Superior temporal gyrus (tissue), 1 donor: ENCODE measurements at regions not wholly inside any gene's neighbourhood (a gene's known extent, or its start where the extent isn't known, plus 50 kb on each side); places are given as distances from the start of the nearest gene placed in this dataset.

Experiments
- DNase-seq: peaks from one replicate; pipeline ENCODE4 v3.0.0-alpha.2; 2016; ENCODE audit errors: extremely low spot score

DNA sequence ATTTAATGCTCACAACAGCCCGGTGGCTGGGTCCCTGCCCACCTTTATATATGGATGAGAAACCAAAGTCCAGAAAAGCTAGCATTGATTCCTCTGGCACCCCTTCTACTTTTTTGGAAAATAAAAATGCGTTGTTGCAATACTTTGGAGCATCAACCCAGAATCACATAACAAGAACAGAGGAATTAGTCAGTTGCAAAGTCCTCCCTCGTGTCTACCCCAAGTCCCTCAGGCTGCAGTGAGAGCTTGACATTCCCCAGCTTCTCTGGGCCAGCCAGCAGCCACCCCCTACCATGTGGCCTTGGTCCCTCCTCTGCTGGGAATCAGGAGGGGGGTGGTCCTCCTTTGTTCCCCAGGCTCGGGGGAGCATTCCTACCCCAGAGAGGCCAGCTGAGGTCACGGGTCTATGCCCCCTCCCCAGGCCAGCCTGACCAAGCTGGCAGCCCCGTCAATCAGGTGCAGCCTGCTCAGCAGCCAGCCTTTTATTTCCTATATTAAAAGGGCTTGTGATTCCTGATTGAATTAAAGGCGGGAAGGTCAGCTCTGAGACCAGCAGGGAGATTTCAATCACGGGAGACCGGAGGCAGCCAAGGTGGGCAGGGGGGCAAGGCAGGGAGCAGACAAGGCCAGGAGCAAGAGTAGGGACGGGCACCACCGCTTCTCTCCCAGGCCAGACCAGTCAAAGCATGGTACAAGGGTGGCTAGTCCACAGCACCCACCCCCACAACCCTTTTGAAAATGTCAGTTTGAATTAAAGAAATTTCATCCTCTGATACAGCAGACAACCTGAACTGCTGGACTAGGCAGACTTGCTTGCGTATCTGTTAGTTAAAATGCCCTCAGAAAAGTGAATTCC is 158.9 kb downstream of the MRPL14 start:
- no peak for DNase-seq

DNA sequence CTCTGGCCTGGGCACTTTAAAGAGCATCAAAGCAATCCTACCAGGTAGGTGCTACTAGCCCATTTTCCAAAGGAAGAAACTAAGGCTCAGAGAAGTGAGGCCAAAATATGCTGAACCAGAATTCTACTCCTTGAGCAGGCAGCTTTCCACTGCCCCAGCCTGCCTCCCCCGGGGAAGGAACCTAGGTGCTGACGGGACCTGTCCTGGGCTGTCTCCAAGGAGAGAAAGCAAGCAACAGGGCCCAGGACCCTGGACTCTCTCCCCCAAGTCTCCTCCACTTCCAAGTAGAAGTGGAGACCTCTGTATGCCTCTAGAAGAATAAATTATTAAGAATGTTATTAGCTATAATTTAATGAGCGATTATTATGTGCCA is 159.5 kb downstream of the MRPL14 start:
- no peak for DNase-seq

DNA sequence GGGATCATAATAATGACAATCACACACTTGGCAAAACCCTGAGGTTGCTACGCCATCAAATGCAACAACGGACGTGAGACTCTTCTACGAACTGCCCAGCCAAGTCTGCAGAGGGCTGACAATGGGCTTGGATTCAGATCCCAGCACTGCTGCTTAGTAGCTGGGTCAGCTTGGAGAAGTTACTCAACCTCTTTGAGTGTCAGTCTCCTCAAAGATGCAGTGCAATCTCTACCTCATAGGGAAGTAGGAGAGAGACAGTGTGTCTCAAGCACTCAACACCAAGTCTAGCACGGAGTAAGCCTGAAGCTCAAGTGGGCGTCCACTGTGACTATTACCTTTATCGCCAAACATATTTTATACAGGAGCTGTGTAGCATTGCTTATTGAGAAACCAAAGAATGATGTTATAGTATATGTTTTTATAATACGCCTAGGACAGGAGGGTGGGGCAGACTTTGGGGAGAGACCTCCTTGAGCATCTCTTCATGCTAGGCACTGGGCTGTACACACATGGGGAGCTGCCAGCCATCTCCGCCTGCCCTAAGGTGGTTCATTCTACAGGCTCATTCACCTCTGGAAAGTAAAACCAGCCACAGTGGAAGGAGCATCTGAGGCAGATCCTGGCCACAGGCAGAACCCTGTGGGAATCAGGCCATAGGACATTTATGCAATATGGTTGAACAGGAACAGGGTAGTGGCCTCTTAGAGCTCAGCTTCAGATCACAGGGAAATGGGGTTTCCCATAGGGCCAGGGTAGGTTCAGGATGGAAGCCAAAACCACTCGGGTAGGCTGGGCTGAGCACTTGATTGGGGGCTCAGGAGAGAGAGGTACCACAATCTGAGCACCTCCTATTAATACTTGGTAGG is 160.2 kb downstream of the MRPL14 start:
- no peak for DNase-seq

DNA sequence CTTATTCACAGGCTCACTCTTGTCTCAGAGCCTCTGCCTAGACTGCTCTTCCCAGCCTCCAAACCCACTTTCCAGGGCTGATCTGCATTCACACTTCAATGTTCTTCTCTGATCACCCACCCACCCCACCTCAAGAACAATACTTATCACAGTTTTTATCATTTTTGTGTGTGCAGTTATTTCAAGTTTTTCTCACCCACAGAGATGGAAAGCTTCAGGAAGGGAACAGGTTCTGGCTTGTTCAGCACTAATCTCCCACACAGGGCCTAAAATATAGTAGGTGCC is 160.9 kb downstream of the MRPL14 start:
- no peak for DNase-seq

DNA sequence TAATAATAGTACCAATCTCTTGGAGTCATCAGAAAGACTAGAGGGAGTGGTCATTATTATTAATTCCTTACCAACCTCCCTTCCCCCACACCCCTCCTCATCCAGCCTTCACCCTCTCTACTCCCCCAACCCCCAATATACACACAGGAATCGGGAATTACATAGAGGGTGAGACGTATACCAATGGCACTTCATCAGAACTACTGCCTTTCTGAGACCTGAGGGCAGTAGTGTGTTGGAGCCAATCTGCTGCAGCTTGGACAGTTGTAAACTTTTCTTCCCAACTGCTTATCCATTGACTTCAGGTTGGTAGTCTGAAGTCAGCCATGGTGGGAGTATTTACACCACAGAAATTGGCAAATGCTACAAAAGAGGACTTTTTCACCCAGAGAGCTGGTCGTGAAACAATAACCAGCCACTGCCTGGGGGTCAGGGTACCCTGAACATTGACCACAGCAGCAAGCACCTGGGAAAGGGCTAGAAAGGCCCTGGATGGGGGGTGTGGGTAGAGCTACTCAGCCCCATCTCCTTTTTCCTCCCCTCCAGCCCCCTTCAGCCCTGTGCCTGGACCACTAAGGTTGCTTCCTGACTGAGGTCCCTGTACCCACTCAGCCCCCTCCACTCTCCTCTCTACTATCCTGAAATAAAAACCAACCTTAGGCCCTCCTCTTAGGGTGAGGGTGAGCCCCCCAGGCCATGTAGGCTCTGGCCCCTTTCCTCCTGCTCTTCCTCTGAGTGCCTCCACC is 161.5 kb downstream of the MRPL14 start:
- no peak for DNase-seq

DNA sequence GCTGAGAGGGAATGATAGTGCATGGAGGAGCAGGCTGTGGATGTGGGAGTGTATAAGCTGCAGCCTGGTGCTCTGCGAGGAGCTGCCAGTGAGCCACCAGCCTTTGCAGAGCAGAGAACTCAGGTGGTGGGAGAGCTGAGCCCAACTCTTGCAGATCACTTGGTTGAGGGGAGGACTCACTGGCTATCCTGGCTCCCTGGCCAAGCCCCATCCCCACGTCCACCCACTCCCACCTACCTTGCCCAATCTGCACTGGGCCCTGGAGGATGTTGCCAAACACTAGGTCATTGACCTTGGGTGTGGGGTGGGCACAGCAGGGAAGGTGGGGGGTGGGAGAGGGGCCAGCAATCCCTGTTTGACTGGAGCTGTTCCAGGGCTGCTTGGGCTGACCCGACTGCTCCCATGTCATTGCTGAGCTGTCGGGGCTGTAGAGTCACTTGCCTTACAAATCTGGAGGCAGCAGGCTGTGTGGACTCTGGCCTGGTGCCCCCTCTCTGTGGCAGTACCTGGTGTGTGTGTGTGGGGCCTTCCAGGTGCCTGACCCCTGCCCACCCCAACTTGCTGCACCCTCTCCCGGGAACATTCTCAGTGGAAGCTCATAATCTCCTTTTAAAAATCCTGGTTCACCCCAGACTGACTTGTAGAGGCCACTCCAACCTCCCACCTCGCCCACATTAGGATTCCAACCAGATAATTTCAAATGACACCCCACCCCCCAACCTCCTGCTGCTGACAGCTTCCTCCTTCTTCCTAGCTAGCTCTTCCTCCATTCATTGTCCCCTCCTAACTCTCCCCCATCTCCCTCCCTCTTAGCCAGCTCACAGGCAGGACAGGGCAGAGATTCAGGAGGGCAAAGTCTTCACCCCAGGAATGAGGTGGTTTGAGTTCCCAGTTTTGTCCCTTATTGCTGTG is 162.3 kb downstream of the MRPL14 start:
- DNase-seq = no peak

DNA sequence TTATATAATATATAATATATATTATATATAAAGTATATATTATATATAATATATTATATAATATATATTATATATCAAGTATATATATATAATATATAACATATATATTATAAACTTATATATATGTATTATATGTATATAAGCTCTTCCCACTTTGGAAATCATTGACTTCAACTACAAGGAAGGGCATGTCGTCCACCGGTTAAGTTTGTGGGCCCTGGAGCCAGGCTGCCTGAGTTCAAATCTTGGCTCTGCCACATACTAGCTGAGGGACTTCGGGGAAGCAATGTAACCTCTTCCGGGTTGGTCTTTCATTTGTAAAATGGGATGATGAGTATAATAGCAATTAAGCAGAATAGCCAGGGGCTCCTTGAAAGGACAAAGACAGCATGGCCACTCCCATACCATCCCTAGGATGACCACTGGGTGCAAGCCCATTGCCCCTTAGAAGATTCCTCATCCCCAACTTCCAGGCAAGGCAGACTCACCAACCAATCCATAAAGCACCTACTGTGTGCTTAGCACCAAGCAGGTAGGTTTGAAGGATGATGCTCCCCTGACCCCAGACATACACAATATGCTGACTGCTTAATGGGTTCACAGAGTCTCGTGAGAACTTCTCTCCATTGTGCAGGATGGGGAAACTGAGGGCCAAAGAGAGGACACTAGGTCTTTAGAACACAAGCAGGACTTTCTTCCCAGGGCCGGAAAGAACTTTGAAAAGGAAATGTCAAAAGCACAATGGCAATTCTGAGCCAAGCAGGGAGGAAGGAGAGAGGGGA is 163.2 kb downstream of the MRPL14 start:
- no peak for DNase-seq

DNA sequence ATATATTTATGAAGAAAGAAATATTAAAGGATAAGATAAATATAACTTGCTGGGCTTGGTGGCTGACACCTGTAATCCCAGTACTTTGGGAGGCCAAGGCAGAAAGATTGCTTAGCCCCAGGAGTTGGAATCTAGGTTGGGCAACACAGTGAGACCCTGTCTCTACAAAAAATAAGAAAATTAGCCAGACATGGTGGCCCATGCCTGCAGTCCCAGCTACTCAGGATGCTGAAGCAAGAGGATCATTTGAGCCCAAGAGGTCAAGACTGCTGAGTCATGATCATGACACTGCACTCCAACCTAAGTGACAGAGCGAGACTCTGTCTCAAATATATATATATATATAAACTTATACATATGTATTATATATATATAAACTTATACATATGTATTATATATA is 164.0 kb downstream of the MRPL14 start:
- no peak for DNase-seq

DNA sequence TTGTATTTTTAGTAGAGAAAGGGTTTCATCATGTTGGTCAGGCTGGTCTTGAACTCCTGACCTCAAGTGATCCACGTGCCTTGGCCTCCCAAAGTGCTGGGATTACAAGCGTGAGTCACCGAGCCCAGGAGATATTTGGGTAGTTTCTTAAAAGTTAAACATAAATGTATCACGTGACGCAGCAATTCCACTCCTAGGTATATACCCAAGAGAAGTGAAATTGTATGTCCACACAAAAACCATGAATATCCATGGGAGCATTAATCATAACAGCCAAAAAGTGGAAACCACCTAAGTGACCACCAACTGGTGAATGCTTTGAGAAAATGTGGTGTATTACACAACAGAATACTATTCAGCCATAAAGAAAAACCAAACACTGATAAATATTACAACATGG is 164.8 kb downstream of the MRPL14 start:
- no peak for DNase-seq

DNA sequence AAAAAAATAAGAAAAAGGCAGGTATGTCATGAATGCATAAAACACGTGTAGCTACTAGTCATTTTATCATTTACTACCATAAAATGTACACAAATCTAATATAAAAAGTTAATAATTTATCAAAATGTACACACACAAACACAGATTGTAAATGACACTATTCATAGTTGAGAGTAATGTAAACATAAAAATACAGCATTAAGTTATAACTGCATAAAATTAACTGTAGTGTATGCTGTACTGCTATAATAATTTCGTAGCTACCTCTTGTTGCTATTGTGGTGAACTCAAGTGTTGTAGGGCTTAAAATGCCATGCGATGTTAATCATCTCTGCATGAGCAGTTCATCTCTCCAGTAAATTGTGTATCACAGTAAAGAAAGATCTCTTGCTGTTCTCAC is 170.0 kb downstream of the MRPL14 start:
- no peak for DNase-seq

DNA sequence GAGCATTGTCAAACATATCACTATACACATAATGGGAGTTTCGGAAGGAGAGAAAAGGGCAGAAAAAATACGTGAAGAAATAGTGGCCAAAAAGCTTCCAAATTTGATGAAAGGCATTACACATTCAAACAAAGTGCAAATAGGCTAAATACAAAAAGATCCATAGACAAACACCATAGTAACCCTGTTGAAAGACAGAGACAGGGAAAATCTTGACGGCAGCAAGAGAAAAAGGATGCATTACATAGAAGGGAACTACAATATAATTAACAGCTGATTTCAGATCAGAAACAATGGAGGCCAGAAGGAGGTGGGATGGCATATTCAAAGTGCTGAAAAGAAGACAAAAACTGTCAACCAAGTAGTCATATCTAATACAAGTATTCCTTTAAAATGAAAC is 170.8 kb downstream of the MRPL14 start:
- DNase-seq = no peak

DNA sequence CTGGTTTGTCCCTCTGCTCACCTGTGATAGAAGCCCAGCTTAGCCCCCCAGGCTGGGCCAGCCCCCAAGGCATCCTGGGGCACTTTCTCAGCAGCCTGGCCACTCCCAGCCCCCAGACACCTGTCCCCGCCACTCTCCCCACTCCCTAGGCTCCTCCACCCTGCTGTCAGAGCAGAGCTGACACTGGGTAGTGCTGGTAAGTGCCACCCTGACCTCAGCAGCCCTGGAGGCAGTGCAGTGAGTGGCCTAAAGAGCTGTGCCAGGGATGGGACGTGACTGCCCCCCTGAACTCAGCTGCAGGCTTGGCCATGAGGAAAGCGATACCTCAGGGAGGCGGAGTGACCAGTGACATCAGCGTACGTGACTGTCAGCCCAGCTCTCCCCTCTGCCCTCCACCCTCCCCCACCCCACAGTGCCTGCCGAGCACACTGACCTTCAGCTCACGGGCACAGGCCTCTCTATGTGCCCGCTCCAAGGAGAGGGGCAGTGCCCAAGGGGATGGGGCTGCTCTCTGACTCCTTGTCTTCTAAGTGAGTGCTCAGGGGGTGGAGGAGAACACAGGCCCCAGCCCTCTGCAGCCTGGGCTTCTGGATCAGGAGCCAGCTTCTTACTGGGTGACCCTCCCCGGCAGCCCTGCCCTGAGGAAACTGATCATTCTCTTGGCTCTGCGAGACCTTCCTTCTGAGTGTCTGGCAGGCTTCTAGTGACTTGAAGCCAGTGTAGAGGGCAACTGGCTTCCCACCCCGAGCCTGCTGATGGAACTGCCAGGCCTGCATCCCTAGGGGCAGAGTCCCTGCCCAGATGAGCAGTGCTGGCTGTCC is 172.7 kb downstream of the MRPL14 start:
- DNase-seq = no peak

DNA sequence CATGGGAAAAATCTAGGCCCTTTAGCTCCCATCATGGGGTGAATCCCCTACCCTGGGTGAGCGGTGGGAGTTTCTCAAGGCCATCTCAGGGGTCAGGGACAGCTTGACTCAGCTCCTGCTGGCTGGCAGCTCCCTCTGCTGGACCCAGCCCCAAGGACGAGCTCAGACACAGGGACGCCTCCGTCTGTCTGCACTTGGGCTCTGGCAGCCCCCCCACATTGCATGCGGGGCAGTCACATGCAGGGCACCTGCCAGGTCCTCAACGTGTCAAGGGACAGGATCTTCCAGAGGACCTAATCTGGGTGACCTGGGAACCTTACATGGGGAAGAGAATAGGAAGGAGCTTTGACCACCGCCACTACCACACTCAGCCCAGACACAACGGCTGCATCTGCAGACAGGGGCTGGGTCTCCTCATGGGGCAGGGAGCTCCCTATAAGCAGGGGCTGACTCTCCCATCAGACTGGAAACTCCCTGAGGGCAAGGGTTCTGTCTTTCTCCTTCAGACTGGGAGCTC is 173.4 kb downstream of the MRPL14 start:
- DNase-seq = no peak

DNA sequence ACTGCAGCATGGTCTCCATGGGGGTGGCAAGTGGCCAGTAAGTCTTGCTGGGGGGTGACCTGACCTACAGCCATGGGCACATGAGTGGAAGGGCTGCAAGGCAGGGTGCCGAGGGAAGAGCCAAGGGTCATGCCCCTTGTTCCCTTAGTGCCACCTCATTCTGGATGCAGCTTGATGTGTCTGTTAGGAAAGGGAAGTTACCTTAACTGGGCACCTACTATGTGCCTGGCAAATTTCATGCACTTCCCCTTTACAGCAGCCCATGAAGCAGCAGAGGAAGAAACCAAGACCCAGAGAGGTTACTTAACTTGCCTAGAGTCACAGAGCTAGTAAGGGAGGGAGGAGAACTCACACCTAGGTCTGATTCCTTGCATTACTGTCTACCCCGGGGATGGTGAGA is 174.0 kb downstream of the MRPL14 start:
- DNase-seq = no peak

DNA sequence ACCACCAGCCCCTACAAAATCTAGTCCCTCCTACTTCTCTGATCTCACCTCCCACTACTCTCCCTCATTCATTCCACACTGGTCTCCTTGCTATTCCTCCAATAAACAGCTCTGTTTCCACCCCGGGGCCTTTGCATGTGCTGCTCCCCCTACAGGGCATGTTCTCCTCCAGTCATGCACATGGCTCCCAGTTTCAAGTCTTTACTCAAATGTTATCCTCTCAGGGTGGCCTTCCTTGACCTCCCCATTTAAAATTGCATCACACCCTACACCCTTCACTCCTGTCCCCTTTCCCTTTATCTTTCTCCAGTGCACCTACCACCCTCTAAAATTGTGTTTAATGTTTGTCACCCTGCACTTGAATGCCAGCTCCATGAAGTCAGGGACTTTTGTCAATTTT is 174.5 kb downstream of the MRPL14 start:
- DNase-seq = no peak

DNA sequence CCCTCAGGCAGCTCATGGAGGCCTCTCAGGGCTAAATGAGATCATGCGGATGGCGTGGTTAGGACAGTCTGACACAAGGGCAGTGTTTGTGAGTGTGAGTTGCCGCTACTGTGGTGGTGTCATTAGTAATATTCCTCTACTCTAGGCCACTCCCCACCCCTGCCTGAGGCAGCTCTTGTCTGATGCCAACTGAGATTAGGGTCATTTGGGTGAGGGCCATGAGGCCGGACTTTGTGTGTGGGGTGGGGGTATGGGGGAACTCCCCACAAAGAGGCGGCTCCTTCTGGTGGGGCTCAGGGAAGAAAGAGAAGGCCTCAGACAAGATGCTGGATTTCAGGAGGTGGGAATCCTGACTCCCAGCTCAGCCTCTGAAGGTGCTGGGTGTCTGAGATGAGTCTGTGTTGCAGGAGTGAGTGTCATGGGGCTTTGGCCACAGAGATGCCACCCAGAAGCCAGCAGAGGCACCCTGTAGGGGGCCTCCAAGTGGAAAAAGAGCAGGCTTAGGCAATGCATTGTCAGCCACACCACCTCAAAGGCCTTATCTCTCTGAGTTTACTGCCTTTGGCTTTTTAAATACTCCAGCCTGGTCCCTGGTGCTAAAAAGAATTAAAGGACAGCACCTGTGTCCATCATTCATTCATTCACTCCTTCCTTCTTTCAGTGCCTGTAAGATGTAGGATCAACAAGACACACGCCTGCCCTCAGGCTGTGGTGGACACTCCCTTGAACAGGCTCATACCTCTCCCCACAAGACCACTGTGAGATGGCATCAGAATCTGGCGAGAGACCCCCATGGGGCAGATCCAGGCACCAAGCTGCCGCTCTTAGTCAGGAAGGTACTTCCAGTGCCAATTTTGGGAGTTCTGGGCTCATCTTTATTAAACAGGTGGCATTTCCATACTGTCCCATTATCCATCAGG is 175.2 kb downstream of the MRPL14 start:
- no peak for DNase-seq

DNA sequence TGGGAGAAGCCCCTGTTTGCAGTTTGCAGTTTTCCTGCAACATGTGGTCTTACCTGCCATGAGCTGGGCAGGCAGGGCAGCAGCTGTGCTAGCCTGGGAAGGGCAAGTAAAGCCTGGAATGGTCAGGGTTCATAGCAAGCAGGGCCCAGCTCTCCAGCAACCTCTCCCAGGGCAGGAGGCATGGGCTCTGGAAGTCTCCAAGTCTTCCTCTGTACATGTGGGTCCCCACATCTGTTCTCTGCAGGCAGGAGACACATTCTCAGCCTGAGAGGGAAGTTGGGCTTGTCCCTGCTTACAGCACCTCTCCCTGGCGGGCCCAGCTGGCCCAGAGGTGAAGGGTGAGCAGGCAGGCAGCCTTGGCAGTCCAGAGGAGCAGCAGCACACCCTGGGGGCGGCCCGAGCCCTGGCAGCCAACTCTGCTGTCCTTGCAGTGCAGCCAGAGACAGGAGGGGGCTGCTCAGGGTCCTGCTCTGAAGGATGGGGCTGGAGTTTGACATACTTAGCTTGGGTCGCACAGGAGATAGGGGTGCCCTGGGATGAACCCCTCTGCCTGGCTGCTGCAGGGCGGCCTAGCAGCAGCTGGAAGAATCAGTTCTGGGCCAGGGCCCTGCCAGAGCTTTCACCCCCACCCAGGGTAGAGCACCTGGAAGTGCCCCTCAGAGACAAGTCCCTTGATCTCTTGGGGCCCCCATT is 176.0 kb downstream of the MRPL14 start:
- no peak for DNase-seq

DNA sequence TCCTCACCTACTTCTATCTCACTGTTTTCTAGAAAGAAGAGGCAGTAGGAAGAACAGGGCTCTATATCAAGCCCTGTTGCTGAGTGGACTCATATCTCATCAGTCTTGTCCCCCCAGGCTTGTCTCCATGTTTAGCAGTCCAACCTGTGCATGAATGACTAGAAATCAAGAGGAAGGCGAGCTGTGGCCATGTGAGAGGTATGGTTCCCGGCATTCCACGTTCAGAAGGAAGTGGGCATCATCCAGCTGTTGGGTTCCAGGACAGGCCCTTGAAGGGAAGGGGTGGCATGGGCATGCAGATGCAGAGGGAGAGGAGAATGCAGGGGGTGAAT is 176.6 kb downstream of the MRPL14 start:
- DNase-seq = no peak
